Neural cell (in vitro differentiated cells): ENCODE measurements at regions not wholly inside any gene's neighbourhood (a gene's known extent, or its start where the extent isn't known, plus 50 kb on each side); places are given as distances from the start of the nearest gene placed in this dataset.

Source experiments
- EP300 ChIP-seq: fragments of 450-650 bp; conservative IDR thresholded peaks from 2 replicates; pipeline ENCODE4 v1.6.1; 2014; ENCODE audit warnings: antibody characterized with exemption, mild to moderate bottlenecking, moderate library complexity; ENCODE audit not compliant: poor library complexity, severe bottlenecking
- EZH2 ChIP-seq: fragments of 200-600, 300-800 bp; shearing (Covaris generic), sonication (generic); IDR thresholded peaks from 2 replicates; pipeline ENCODE4 v1.6.1; 2014; ENCODE audit warnings: antibody characterized with exemption, low read length, borderline replicate concordance, mild to moderate bottlenecking; ENCODE audit not compliant: insufficient read depth, poor library complexity, severe bottlenecking
- MXI1 ChIP-seq: fragments of 450-650 bp; conservative IDR thresholded peaks from 2 replicates; pipeline ENCODE4 v1.6.1; 2014; ENCODE audit warnings: antibody characterized with exemption, mild to moderate bottlenecking; ENCODE audit not compliant: poor library complexity, severe bottlenecking
- POLR2AphosphoS5 ChIP-seq: IDR thresholded peaks from 2 replicates; pipeline ENCODE4 v1.6.1; 2012
- RAD21 ChIP-seq: fragments of 450-650 bp; conservative IDR thresholded peaks from 2 replicates; pipeline ENCODE4 v1.6.1; 2014; ENCODE audit warnings: antibody characterized with exemption, mild to moderate bottlenecking, moderate library complexity
- SMC3 ChIP-seq: fragments of 450-650 bp; conservative IDR thresholded peaks from 2 replicates; pipeline ENCODE4 v1.6.1; 2014; ENCODE audit warnings: antibody characterized with exemption, mild to moderate bottlenecking, moderate library complexity; ENCODE audit not compliant: poor library complexity
- TAF1 ChIP-seq: IDR thresholded peaks from 2 replicates; pipeline ENCODE4 v1.6.1; 2012; ENCODE audit warnings: low read depth
- TF ChIP-seq, protein P1 (sequence below): fragments of 450-650 bp; IDR thresholded peaks from 2 replicates; pipeline ENCODE4 v1.5.1; 2014; ENCODE audit warnings: antibody characterized with exemption, mild to moderate bottlenecking, moderate library complexity; ENCODE audit not compliant: poor library complexity, severe bottlenecking

DNA sequence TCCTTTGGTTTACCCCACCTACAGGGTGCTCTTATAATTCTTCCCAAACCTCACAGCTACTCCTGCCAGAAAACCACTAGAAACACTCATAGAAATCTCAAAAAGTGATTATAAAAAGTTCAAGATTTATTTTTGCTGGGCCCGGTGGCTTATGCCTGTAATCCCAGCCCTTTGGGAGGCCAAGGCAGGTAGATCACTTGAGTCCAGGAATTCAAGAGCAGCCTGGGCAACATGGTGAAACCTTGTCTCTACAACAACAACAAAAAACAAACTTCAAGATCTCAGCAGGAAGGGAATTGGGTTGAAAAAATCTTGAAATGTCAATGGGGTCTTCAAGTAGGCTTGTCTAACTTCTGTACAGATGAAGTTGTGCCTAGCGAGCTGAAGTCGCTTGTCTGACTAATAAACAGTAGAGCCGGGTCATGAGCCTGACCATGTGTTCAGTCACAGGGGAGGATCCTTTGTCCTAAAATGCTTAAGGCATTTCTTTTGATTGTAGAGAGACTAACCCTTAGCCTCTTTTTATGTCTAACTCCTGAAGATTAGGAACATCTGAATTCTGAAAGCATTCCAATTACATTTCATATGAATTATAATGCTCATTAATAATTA, 124.6 kb downstream of the NOC3L start:
- TF ChIP-seq, protein P1, sequence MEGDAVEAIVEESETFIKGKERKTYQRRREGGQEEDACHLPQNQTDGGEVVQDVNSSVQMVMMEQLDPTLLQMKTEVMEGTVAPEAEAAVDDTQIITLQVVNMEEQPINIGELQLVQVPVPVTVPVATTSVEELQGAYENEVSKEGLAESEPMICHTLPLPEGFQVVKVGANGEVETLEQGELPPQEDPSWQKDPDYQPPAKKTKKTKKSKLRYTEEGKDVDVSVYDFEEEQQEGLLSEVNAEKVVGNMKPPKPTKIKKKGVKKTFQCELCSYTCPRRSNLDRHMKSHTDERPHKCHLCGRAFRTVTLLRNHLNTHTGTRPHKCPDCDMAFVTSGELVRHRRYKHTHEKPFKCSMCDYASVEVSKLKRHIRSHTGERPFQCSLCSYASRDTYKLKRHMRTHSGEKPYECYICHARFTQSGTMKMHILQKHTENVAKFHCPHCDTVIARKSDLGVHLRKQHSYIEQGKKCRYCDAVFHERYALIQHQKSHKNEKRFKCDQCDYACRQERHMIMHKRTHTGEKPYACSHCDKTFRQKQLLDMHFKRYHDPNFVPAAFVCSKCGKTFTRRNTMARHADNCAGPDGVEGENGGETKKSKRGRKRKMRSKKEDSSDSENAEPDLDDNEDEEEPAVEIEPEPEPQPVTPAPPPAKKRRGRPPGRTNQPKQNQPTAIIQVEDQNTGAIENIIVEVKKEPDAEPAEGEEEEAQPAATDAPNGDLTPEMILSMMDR = no peak
- TF ChIP-seq EZH2 = no peak
- TF ChIP-seq RAD21 = no peak
- no peak for TF ChIP-seq POLR2AphosphoS5
- no peak for TF ChIP-seq SMC3
- no peak for TF ChIP-seq MXI1
- TF ChIP-seq EP300 = no peak
- no peak for TF ChIP-seq TAF1
